GM12865 (cell line): ENCODE measurements at regions not wholly inside any gene's neighbourhood (a gene's known extent, or its start where the extent isn't known, plus 50 kb on each side); places are given as distances from the start of the nearest gene placed in this dataset.
"Not testable (repeated sequence)": the region's sequence is repeated elsewhere in the genome, so short reads cannot be mapped to it uniquely, and the experiment has no call there.

Experiments used
- DNase-seq: peaks from one replicate; pipeline ENCODE4 v3.0.0; 2010; ENCODE audit warnings: low read depth
- H3K4me3 ChIP-seq: 2 replicates; pipeline ENCODE4 v1.5.1; 2011; ENCODE audit warnings: mild to moderate bottlenecking, low read depth, low read length, control low read depth
- TF ChIP-seq, protein P1 (sequence below): IDR thresholded peaks from 2 replicates; pipeline ENCODE4 v1.5.1; 2011; ENCODE audit warnings: low read length, control low read depth, low read depth, inconsistent platforms; ENCODE audit not compliant: insufficient read depth; ENCODE audit errors: missing control alignments

DNA sequence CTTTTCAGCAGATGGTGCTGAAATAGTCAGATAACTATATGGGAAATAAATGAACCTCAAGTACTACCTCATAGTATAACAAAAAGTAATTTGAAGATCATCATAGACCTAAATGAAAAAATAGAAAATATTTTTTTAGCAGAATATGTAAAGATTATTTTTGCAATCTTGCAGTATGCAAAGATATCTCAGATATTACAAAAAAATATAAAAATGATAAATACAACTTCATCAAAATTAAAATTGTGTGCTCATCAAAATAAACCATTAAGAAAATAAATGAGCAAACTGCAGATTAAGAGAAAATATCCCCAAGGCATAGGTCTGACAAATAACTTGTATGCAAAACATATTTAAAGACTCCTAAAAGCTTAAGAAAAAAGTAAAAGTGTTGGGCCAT, 83.4 kb upstream of the KCND2 start:
- no peak overlapping the region for H3K4me3 ChIP-seq
- TF ChIP-seq, protein P1, sequence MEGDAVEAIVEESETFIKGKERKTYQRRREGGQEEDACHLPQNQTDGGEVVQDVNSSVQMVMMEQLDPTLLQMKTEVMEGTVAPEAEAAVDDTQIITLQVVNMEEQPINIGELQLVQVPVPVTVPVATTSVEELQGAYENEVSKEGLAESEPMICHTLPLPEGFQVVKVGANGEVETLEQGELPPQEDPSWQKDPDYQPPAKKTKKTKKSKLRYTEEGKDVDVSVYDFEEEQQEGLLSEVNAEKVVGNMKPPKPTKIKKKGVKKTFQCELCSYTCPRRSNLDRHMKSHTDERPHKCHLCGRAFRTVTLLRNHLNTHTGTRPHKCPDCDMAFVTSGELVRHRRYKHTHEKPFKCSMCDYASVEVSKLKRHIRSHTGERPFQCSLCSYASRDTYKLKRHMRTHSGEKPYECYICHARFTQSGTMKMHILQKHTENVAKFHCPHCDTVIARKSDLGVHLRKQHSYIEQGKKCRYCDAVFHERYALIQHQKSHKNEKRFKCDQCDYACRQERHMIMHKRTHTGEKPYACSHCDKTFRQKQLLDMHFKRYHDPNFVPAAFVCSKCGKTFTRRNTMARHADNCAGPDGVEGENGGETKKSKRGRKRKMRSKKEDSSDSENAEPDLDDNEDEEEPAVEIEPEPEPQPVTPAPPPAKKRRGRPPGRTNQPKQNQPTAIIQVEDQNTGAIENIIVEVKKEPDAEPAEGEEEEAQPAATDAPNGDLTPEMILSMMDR, result no peak
- DNase-seq, result no peak

DNA sequence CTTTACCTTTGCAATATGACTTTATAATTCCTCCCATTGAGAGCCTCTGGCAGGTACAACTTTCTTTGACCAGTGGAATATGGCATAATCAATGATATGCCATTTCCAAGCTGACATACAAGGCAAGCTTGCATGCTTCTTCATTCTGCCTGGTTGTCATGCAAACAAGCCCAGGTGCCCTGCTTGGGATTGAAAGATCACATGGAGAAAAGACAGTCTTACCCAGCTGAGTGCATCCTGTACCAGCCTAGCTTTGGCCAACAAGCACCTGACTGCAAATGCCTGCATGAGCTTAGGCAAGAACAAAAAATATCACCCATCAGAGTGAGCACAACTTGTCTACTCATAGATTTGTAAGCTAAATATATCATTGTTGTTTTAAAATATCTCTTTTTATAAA, 82.9 kb upstream of the KCND2 start:
- no peak for DNase-seq
- no peak overlapping the region for H3K4me3 ChIP-seq

DNA sequence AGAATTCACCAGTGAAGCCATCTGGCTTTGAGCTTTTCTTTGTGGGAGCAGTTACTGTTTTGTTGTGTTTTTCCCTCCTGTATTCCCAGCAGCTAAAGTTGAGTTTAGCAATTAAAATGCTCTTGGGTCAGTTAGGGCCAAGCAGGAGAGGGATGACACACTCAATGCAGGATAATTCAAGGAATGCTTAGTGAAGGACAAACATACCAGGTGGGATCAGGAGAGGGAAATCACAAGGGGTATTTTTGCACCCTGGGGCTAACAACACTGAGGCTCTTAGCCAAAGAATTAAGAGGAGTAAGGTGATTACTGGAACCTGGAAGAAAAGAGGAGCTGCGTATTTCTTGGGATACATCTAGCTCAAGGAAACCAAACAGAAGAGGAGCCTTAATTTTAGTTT, 82.4 kb upstream of the KCND2 start:
- DNase-seq, result no peak
- TF ChIP-seq, protein P1, result no peak
- H3K4me3 ChIP-seq, result no peak overlapping the region

More for the DNA sequence above, 82.9 kb upstream of the KCND2 start:
- TF ChIP-seq, protein P1, result no peak

GRCh38 chr7:120191423-120191822, 81.6 kb upstream of the KCND2 start:
- not testable (repeated sequence) for DNase-seq, H3K4me3 ChIP-seq

DNA sequence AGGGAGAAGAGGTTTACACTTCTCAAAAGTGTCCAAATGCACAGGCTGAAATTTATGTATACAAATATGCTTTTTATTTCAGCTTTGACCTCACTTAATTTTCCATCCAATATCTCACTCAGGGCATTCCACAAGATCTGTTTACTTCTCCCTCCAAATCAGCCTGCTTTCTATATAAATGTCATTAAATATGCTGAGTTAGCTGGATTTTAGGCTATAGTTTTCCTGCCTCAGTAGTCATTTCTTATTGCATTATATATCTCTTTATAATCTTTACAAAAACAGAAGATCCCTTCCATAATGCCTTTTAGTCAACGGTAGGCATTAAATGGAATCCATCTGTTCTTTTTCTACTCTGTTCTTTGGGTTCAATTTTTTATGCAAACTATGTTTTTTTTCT, 71.7 kb upstream of the KCND2 start:
- no peak for DNase-seq
- H3K4me3 ChIP-seq, result no peak overlapping the region
- TF ChIP-seq, protein P1, result no peak

DNA sequence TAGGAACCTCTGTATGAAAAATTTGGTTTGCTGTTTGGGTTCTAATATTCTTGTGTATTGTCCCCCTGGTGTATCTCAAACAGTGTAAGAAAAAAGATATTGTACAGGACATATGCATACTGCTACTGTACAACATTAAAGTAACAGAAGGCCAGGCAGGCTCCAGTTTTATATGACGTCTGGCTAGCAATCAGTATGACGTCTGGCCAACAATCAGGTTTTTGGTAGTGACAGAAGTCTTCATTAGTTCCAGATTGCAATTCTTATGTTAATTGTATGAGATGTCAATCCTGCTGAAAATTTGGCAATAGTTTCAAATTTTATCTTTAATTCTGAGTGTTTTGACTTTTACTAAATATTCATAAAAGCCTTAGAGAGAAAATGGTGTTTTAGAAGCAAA, 67.9 kb upstream of the KCND2 start:
- TF ChIP-seq, protein P1, result no peak
- no peak for DNase-seq
- H3K4me3 ChIP-seq, result no peak overlapping the region

- TF ChIP-seq, protein P1, result no peak
- DNase-seq, result no peak
- no peak overlapping the region for H3K4me3 ChIP-seq
Measured at GRCh38 chr7:120207037-120207436, 65.9 kb upstream of the KCND2 start.
